ENCODE measurements at regions not wholly inside any gene's neighbourhood (a gene's known extent, or its start where the extent isn't known, plus 50 kb on each side); places are given as distances from the start of the nearest gene placed in this dataset.

GRCh38 chr1:36636206-36636605 lies 153.5 kb upstream of the CSF3R start:
- intact Hi-C loops (cut with DNase I): no loop called here
- TF ChIP-seq CTCF (IDR thresholded peaks at IDR 0.05) (no peak), POLR2A (IDR thresholded peaks at IDR 0.05) (no peak)
- Histone ChIP-seq H3K27me3 (no peaks in the 10 kb centered on the region), H3K4me1 (no peaks in the 10 kb centered on the region), H3K36me3 (no peaks in the 10 kb centered on the region), H3K9me3 (no peaks in the 10 kb centered on the region), H3K27ac (no peak overlapping the region), H3K4me3 (replicated peaks in 1 of 3) (no peak overlapping the region)
- 74 to 80% methylated on average over 10 of the region's 10 CpGs for WGBS, 2 donors
- no peak for DNase-seq

- intact Hi-C loops (cut with DNase I): no loop called here
- Histone ChIP-seq H3K36me3 (no peaks in the 10 kb centered on the region), H3K4me3 (replicated peaks in 1 of 3) (no peak overlapping the region), H3K27ac (no peak overlapping the region), H3K9me3 (no peaks in the 10 kb centered on the region), H3K4me1 (no peaks in the 10 kb centered on the region), H3K27me3 (no peaks in the 10 kb centered on the region)
- 93 to 95% methylated on average over 5 of the region's 5 CpGs for WGBS, 2 donors
- TF ChIP-seq CTCF (IDR thresholded peaks at IDR 0.05): no peak
- TF ChIP-seq POLR2A (IDR thresholded peaks at IDR 0.05): no peak
- no peak for DNase-seq
Observed at GRCh38 chr1:36635284-36635683, 152.6 kb upstream of the CSF3R start.

- TF ChIP-seq CTCF (IDR thresholded peaks at IDR 0.05) (no peak), POLR2A (IDR thresholded peaks at IDR 0.05) (no peak)
- H3K36me3 ChIP-seq: no peaks in the 10 kb centered on the region
- H3K9me3 ChIP-seq: no peaks in the 10 kb centered on the region
- H3K27me3 ChIP-seq: no peaks in the 10 kb centered on the region
- H3K4me3 ChIP-seq (replicated peaks in 1 of 3): no peak overlapping the region
- DNase-seq: no peak
- H3K4me1 ChIP-seq: no peaks in the 10 kb centered on the region
- no peak overlapping the region for H3K27ac ChIP-seq
- WGBS, 2 donors: 69 to 78% methylated on average over 5 of the region's 5 CpGs
- intact Hi-C loops (cut with DNase I): no loop called here
Observed at GRCh38 chr1:36628804-36629203, 146.1 kb upstream of the CSF3R start.

- Histone ChIP-seq H3K27ac (no peak overlapping the region), H3K9me3 (no peaks in the 10 kb centered on the region), H3K4me3 (replicated peaks in 1 of 3) (no peak overlapping the region), H3K4me1 (no peaks in the 10 kb centered on the region), H3K36me3 (no peaks in the 10 kb centered on the region), H3K27me3 (no peaks in the 10 kb centered on the region)
- no peak for DNase-seq
- intact Hi-C loops (cut with DNase I): no loop called here
- no peak for TF ChIP-seq CTCF (IDR thresholded peaks at IDR 0.05)
- TF ChIP-seq POLR2A (IDR thresholded peaks at IDR 0.05): no peak
Observed at GRCh38 chr1:36626435-36626834, 143.7 kb upstream of the CSF3R start.

GRCh38 chr1:36625935-36626310 lies 143.2 kb upstream of the CSF3R start:
- TF ChIP-seq POLR2A (IDR thresholded peaks at IDR 0.05): no peak
- no peak for TF ChIP-seq CTCF (IDR thresholded peaks at IDR 0.05)
- intact Hi-C loops (cut with DNase I): no loop called here
- no peaks in the 10 kb centered on the region for H3K9me3 ChIP-seq
- no peaks in the 10 kb centered on the region for H3K4me1 ChIP-seq
- no peak overlapping the region for H3K4me3 ChIP-seq (replicated peaks in 1 of 3)
- WGBS, 2 donors: 25 to 28% methylated on average over 11 of the region's 11 CpGs
- DNase-seq: no peak
- no peak overlapping the region for H3K27ac ChIP-seq
- no peaks in the 10 kb centered on the region for H3K36me3 ChIP-seq
- no peaks in the 10 kb centered on the region for H3K27me3 ChIP-seq
